ENCODE measurements at regions not wholly inside any gene's neighbourhood (a gene's known extent, or its start where the extent isn't known, plus 50 kb on each side); places are given as distances from the start of the nearest gene placed in this dataset.
"Not testable (repeated sequence)": the region's sequence is repeated elsewhere in the genome, so short reads cannot be mapped to it uniquely, and the experiment has no call there.

GRCh38 chr16:13632504-13632903, 287.4 kb upstream of the ERCC4 start:
- H3K27me3 ChIP-seq (ENCODE audit: control insufficient read depth in 2 of 2, insufficient read depth in 2 of 2, low read length in 2 of 2); FAIRE-seq; BruUV-seq (replicated peaks); H3K36me3 ChIP-seq (ENCODE audit: control insufficient read depth, insufficient read depth, low read length); H3K4me3 ChIP-seq; H3K9me3 ChIP-seq (replicated peaks; ENCODE audit: control insufficient read depth, insufficient read depth, low read depth, low read length); POLR2A ChIA-PET; H3K4me1 ChIP-seq (replicated peaks in 1 of 2; ENCODE audit: control insufficient read depth in 2 of 2, insufficient read depth in 2 of 2, low read length in 2 of 2); H3K4me2 ChIP-seq (ENCODE audit: insufficient read depth, low read length); DNase-seq (ENCODE audit: extremely low read depth in 1 of 4, low spot score in 3 of 4); ATAC-seq; H3K79me2 ChIP-seq (ENCODE audit: control insufficient read depth, insufficient read depth, low read length); H3K9me1 ChIP-seq (ENCODE audit: control insufficient read depth, insufficient read depth, low read length); H3K9ac ChIP-seq (ENCODE audit: insufficient read depth in 1 of 2, low read depth in 2 of 2, low read length in 2 of 2); in situ Hi-C loops (cut with MboI); intact Hi-C loops (cut with micrococcal nuclease); H4K20me1 ChIP-seq (replicated peaks; ENCODE audit: control insufficient read depth, insufficient read depth, low read length); CTCF ChIA-PET (ENCODE audit: low intra/inter-chr PET ratio); H2AFZ ChIP-seq (ENCODE audit: low read depth, low read length): not testable (repeated sequence)
- 2% methylated on average over 6 of the region's 6 CpGs for WGBS (ENCODE audit: insufficient coverage, low coverage, missing lambda C conversion rate)
- peak overlapping the region; percentile 59; the same call in 1 of the 3 replicates for H3K27ac ChIP-seq (ENCODE audit: extremely low read depth, low read depth, low read length)
- TF ChIP-seq ZNF644 (tag; IDR thresholded peaks at IDR 0.05; ENCODE audit: low read depth), result peak; percentile 62; the same call in 1 of the 2 replicates
- TF ChIP-seq GABPA (tag; conservative IDR thresholded peaks at IDR 0.05; ENCODE audit: low read depth), result 0 out of 2 replicates have a peak, but pooled peaks have one; percentile 18
- TF ChIP-seq, protein P1, sequence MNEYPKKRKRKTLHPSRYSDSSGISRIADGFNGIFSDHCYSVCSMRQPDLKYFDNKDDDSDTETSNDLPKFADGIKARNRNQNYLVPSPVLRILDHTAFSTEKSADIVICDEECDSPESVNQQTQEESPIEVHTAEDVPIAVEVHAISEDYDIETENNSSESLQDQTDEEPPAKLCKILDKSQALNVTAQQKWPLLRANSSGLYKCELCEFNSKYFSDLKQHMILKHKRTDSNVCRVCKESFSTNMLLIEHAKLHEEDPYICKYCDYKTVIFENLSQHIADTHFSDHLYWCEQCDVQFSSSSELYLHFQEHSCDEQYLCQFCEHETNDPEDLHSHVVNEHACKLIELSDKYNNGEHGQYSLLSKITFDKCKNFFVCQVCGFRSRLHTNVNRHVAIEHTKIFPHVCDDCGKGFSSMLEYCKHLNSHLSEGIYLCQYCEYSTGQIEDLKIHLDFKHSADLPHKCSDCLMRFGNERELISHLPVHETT (CRISPR knock-in tag; conservative IDR thresholded peaks at IDR 0.05 in 1 of 2, IDR thresholded peaks at IDR 0.05 in 1 of 2), result 0 out of 4 replicates have a peak, but pooled peaks of 1 of the 2 experiments have one; percentile 33
- peak; percentile 73 to 94 for TF ChIP-seq SRF (CRISPR knock-in tag; IDR thresholded peaks at IDR 0.05)
- peak in 1 of 3 experiments; percentile 49 for TF ChIP-seq YY1 (IDR thresholded peaks at IDR 0.05; ENCODE audit: borderline replicate concordance in 1 of 3, control insufficient read depth in 1 of 3, extremely low read depth in 1 of 3, insufficient read depth in 3 of 3, insufficient read length in 1 of 3, insufficient replicate concordance in 2 of 3, low read depth in 1 of 3, low read length in 2 of 3)
- 0 out of 2 replicates have a peak, but pooled peaks have one; percentile 64 for TF ChIP-seq KLF1 (tag; IDR thresholded peaks at IDR 0.05)
- peak; percentile 25; the same call in 1 of the 2 replicates for TF ChIP-seq BMI1 (IDR thresholded peaks at IDR 0.05; ENCODE audit: low read length)
- TF ChIP-seq RFX1 (IDR thresholded peaks at IDR 0.05), result peak; percentile 71
